ENCODE measurements at regions not wholly inside any gene's neighbourhood (a gene's known extent, or its start where the extent isn't known, plus 50 kb on each side); places are given as distances from the start of the nearest gene placed in this dataset.

- TF ChIP-seq EZH2phosphoT487 (IDR thresholded peaks at IDR 0.05; ENCODE audit: borderline replicate concordance) (no peak), ZFX (IDR thresholded peaks at IDR 0.05) (no peak)
- TF ChIP-seq, protein P1, sequence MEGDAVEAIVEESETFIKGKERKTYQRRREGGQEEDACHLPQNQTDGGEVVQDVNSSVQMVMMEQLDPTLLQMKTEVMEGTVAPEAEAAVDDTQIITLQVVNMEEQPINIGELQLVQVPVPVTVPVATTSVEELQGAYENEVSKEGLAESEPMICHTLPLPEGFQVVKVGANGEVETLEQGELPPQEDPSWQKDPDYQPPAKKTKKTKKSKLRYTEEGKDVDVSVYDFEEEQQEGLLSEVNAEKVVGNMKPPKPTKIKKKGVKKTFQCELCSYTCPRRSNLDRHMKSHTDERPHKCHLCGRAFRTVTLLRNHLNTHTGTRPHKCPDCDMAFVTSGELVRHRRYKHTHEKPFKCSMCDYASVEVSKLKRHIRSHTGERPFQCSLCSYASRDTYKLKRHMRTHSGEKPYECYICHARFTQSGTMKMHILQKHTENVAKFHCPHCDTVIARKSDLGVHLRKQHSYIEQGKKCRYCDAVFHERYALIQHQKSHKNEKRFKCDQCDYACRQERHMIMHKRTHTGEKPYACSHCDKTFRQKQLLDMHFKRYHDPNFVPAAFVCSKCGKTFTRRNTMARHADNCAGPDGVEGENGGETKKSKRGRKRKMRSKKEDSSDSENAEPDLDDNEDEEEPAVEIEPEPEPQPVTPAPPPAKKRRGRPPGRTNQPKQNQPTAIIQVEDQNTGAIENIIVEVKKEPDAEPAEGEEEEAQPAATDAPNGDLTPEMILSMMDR (IDR thresholded peaks at IDR 0.05 in 2 of 3, conservative IDR thresholded peaks at IDR 0.05 in 1 of 3; ENCODE audit: borderline replicate concordance in 1 of 3, insufficient read depth in 1 of 3, low read depth in 2 of 3, low read length in 2 of 3) = no peak
Measured at GRCh38 chr11:107102692-107103477, 84.6 kb upstream of the GUCY1A2 start (continued).

DNA sequence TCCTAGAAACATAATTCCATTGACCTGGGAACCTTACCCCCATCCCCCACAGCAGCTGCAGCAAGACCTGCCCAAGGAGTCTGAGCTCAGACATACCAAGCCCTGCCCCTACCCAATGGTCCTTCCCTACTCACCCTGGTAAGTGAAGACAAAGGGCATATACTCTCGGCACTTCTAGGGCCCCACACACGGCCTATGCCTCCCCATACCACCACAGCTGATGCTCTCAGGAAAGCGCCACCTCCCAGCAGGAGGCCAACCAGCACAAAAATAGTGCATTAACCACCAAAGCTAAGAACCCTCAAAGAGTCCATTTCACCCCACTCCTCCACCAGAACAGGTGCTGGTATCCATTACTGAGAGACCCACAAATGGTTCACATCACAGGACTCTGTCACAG is 74.4 kb upstream of the GUCY1A2 start:
- ATAC-seq = no peak
- no peaks in the 10 kb centered on the region for H3K79me2 ChIP-seq (ENCODE audit: insufficient read depth, low read length)
- RAD21 ChIA-PET (ENCODE audit: low non-redundant PET in 1 of 2, low total read pairs in 2 of 2, uncharacterized antibody in 2 of 2, unreplicated experiment in 2 of 2) = no interaction called here
- H3K4me3 ChIP-seq (replicated peaks in 1 of 2; ENCODE audit: low read depth in 1 of 2, low read length in 2 of 2) = no peak overlapping the region
- no peaks in the 10 kb centered on the region for H3K4me1 ChIP-seq (ENCODE audit: control insufficient read depth in 1 of 2, insufficient read depth in 2 of 2, low read length in 2 of 2)
- no peak for DNase-seq (ENCODE audit: low read depth, low spot score)
- intact Hi-C loops (cut with micrococcal nuclease) = no loop called here
- no peaks in the 10 kb centered on the region for H4K20me1 ChIP-seq (ENCODE audit: insufficient read depth)
- H2AFZ ChIP-seq (ENCODE audit: low read depth, low read length, poor library complexity, severe bottlenecking) = no peak overlapping the region
- H3K27ac ChIP-seq (ENCODE audit: low read depth, low read length) = no peak overlapping the region
- no TSS peak for BruUV-seq (replicated peaks)
- no peak overlapping the region for H3K9ac ChIP-seq (ENCODE audit: low read length)
- H3K27me3 ChIP-seq (ENCODE audit: insufficient read depth, low read length) = no peaks in the 10 kb centered on the region
- TF ChIP-seq ZNF274 (IDR thresholded peaks at IDR 0.05; ENCODE audit: low read depth, low read length) = no peak
- TF ChIP-seq ATF3 (IDR thresholded peaks at IDR 0.05) = no peak
- no peak for TF ChIP-seq SP1 (IDR thresholded peaks at IDR 0.05; ENCODE audit: low read depth)
- no peak for TF ChIP-seq MAX (IDR thresholded peaks at IDR 0.05)
- TF ChIP-seq EZH2 (IDR thresholded peaks at IDR 0.05) = no peak
- no peak for TF ChIP-seq CBX3 (IDR thresholded peaks at IDR 0.05; ENCODE audit: low read depth)
- TF ChIP-seq JUND (IDR thresholded peaks at IDR 0.05) = no peak
- TF ChIP-seq ELF1 (IDR thresholded peaks at IDR 0.05; ENCODE audit: borderline replicate concordance, low read depth) = no peak
- TF ChIP-seq RAD21 (IDR thresholded peaks at IDR 0.05; ENCODE audit: low read depth) = no peak
- no peak for TF ChIP-seq FOSL1 (IDR thresholded peaks at IDR 0.05; ENCODE audit: low read depth)
- no peak for TF ChIP-seq EZH2phosphoT487 (IDR thresholded peaks at IDR 0.05; ENCODE audit: borderline replicate concordance)
- TF ChIP-seq POLR2AphosphoS5 (IDR thresholded peaks at IDR 0.05; ENCODE audit: low read depth, low read length) = no peak
- TF ChIP-seq, protein P1 (IDR thresholded peaks at IDR 0.05 in 2 of 3, conservative IDR thresholded peaks at IDR 0.05 in 1 of 3; ENCODE audit: borderline replicate concordance in 1 of 3, insufficient read depth in 1 of 3, low read depth in 2 of 3, low read length in 2 of 3) = no peak
- POLR2A ChIA-PET = no interaction called here
- H3K4me2 ChIP-seq (ENCODE audit: low read length) = no peak overlapping the region
- H3K9me2 ChIP-seq (ENCODE audit: insufficient read depth) = no peaks in the 10 kb centered on the region
- H3K9me3 ChIP-seq (ENCODE audit: control insufficient read depth in 1 of 2, insufficient read depth in 1 of 2, low read depth in 1 of 2, low read length in 2 of 2) = no peaks in the 10 kb centered on the region
- H3K36me3 ChIP-seq (ENCODE audit: control insufficient read depth in 1 of 2, insufficient read depth in 2 of 2, low read length in 2 of 2) = no peaks in the 10 kb centered on the region
- CTCF ChIA-PET = no interaction called here
